ENCODE measurements at regions not wholly inside any gene's neighbourhood (a gene's known extent, or its start where the extent isn't known, plus 50 kb on each side); places are given as distances from the start of the nearest gene placed in this dataset.

- Histone ChIP-seq H3K9me3 (ENCODE audit: control insufficient read depth in 1 of 2, low read length in 2 of 2) (no peaks in the 10 kb centered on the region), H3K27ac (ENCODE audit: low read depth, low read length) (no peak overlapping the region), H3K4me3 (ENCODE audit: low read length in 2 of 2) (no peak overlapping the region), H3K27me3 (ENCODE audit: insufficient read depth, low read length) (no peaks in the 10 kb centered on the region), H3K4me1 (ENCODE audit: insufficient read depth, low read length) (no peaks in the 10 kb centered on the region), H3K36me3 (ENCODE audit: insufficient read depth, low read length) (no peaks in the 10 kb centered on the region)
- intact Hi-C loops (cut with micrococcal nuclease), result no loop called here
- H3K9me3 Mint-ChIP-seq, result peaks cover 0 to 4% (median 0%) of the 10 kb centered on the region in 8 donors
- H3K4me3 Mint-ChIP-seq, result no peak overlapping the region
- no peaks in the 10 kb centered on the region for H3K36me3 Mint-ChIP-seq
- no peaks in the 10 kb centered on the region for H3K4me1 Mint-ChIP-seq
- H3K27ac Mint-ChIP-seq, result no peak overlapping the region
- H3K27me3 Mint-ChIP-seq, result peaks cover 4% of the 10 kb centered on the region in 2 donors
- ChIA-PET POLR2A (ENCODE audit: partially characterized antibody) (no interaction called here), CTCF (ENCODE audit: partially characterized antibody) (no interaction called here)
- no peak for DNase-seq
Measured at GRCh38 chr5:135651156-135651555, 72.4 kb upstream of the CXCL14 start.

GRCh38 chr5:135650081-135650480 is 71.3 kb upstream of the CXCL14 start:
- intact Hi-C loops (cut with micrococcal nuclease), result no loop called here
- Mint-ChIP-seq H3K27ac (no peak overlapping the region), H3K4me3 (no peak overlapping the region), H3K27me3 (peaks cover 4% of the 10 kb centered on the region in 2 donors), H3K9me3 (peaks cover 0 to 4% (median 0%) of the 10 kb centered on the region in 8 donors), H3K36me3 (no peaks in the 10 kb centered on the region), H3K4me1 (no peaks in the 10 kb centered on the region)
- ChIA-PET CTCF (ENCODE audit: partially characterized antibody) (no interaction called here), POLR2A (ENCODE audit: partially characterized antibody) (no interaction called here)
- Histone ChIP-seq H3K9me3 (ENCODE audit: control insufficient read depth in 1 of 2, low read length in 2 of 2) (no peaks in the 10 kb centered on the region), H3K36me3 (ENCODE audit: insufficient read depth, low read length) (no peaks in the 10 kb centered on the region), H3K4me1 (ENCODE audit: insufficient read depth, low read length) (no peaks in the 10 kb centered on the region), H3K27ac (ENCODE audit: low read depth, low read length) (no peak overlapping the region), H3K4me3 (ENCODE audit: low read length in 2 of 2) (no peak overlapping the region), H3K27me3 (ENCODE audit: insufficient read depth, low read length) (no peaks in the 10 kb centered on the region)
- DNase-seq, result no peak

- Histone ChIP-seq H3K4me3 (ENCODE audit: low read length in 2 of 2) (no peak overlapping the region), H3K27me3 (ENCODE audit: insufficient read depth, low read length) (no peaks in the 10 kb centered on the region), H3K4me1 (ENCODE audit: insufficient read depth, low read length) (no peaks in the 10 kb centered on the region), H3K36me3 (ENCODE audit: insufficient read depth, low read length) (no peaks in the 10 kb centered on the region), H3K9me3 (ENCODE audit: control insufficient read depth in 1 of 2, low read length in 2 of 2) (no peaks in the 10 kb centered on the region), H3K27ac (ENCODE audit: low read depth, low read length) (no peak overlapping the region)
- Mint-ChIP-seq H3K4me1 (no peaks in the 10 kb centered on the region), H3K36me3 (no peaks in the 10 kb centered on the region), H3K27ac (no peak overlapping the region), H3K4me3 (peak overlapping the region in 1 of 8 donors; percentile 53), H3K9me3 (peaks cover 0 to 4% (median 0%) of the 10 kb centered on the region in 8 donors), H3K27me3 (peaks cover 4% of the 10 kb centered on the region in 2 donors)
- intact Hi-C loops (cut with micrococcal nuclease), result no loop called here
- CTCF ChIA-PET (ENCODE audit: partially characterized antibody), result no interaction called here
- POLR2A ChIA-PET (ENCODE audit: partially characterized antibody), result no interaction called here
- DNase-seq, result no peak
Measured at GRCh38 chr5:135649435-135649834, 70.6 kb upstream of the CXCL14 start.

GRCh38 chr5:135648116-135648515 is 69.3 kb upstream of the CXCL14 start:
- Mint-ChIP-seq H3K9me3 (peaks cover 0 to 4% (median 0%) of the 10 kb centered on the region in 8 donors), H3K4me3 (no peak overlapping the region), H3K36me3 (no peaks in the 10 kb centered on the region), H3K4me1 (no peaks in the 10 kb centered on the region), H3K27me3 (peaks cover 3 to 4% of the 10 kb centered on the region in 2 donors), H3K27ac (no peak overlapping the region)
- no peak for DNase-seq
- Histone ChIP-seq H3K4me1 (ENCODE audit: insufficient read depth, low read length) (no peaks in the 10 kb centered on the region), H3K27me3 (ENCODE audit: insufficient read depth, low read length) (no peaks in the 10 kb centered on the region), H3K9me3 (ENCODE audit: control insufficient read depth in 1 of 2, low read length in 2 of 2) (no peaks in the 10 kb centered on the region), H3K36me3 (ENCODE audit: insufficient read depth, low read length) (no peaks in the 10 kb centered on the region), H3K4me3 (ENCODE audit: low read length in 2 of 2) (no peak overlapping the region), H3K27ac (ENCODE audit: low read depth, low read length) (no peak overlapping the region)
- CTCF ChIA-PET (ENCODE audit: partially characterized antibody), result no interaction called here
- intact Hi-C loops (cut with micrococcal nuclease), result no loop called here
- POLR2A ChIA-PET (ENCODE audit: partially characterized antibody), result no interaction called here

GRCh38 chr5:135645336-135646180 is 66.8 kb upstream of the CXCL14 start:
- Histone ChIP-seq H3K36me3 (ENCODE audit: insufficient read depth, low read length) (no peaks in the 10 kb centered on the region), H3K9me3 (ENCODE audit: control insufficient read depth in 1 of 2, low read length in 2 of 2) (no peaks in the 10 kb centered on the region), H3K27me3 (ENCODE audit: insufficient read depth, low read length) (no peaks in the 10 kb centered on the region), H3K4me1 (ENCODE audit: insufficient read depth, low read length) (no peaks in the 10 kb centered on the region), H3K4me3 (ENCODE audit: low read length in 2 of 2) (no peak overlapping the region), H3K27ac (ENCODE audit: low read depth, low read length) (no peak overlapping the region)
- Mint-ChIP-seq H3K36me3 (no peaks in the 10 kb centered on the region), H3K9me3 (no peaks in the 10 kb centered on the region), H3K27ac (no peak overlapping the region), H3K4me3 (no peak overlapping the region), H3K27me3 (peaks cover 2 to 3% of the 10 kb centered on the region in 2 donors), H3K4me1 (no peaks in the 10 kb centered on the region)
- POLR2A ChIA-PET (ENCODE audit: partially characterized antibody), result no interaction called here
- CTCF ChIA-PET (ENCODE audit: partially characterized antibody), result no interaction called here
- intact Hi-C loops (cut with micrococcal nuclease), result no loop called here
- no peak for DNase-seq

- peaks cover 0 to 2% (median 0%) of the 10 kb centered on the region in 8 donors for H3K9me3 Mint-ChIP-seq
- no peaks in the 10 kb centered on the region for H3K36me3 Mint-ChIP-seq
- Histone ChIP-seq H3K36me3 (ENCODE audit: insufficient read depth, low read length) (no peaks in the 10 kb centered on the region), H3K27ac (ENCODE audit: low read depth, low read length) (no peak overlapping the region), H3K4me3 (ENCODE audit: low read length in 2 of 2) (no peak overlapping the region), H3K27me3 (ENCODE audit: insufficient read depth, low read length) (no peaks in the 10 kb centered on the region), H3K4me1 (ENCODE audit: insufficient read depth, low read length) (no peaks in the 10 kb centered on the region), H3K9me3 (ENCODE audit: control insufficient read depth in 1 of 2, low read length in 2 of 2) (no peaks in the 10 kb centered on the region)
- intact Hi-C loops (cut with micrococcal nuclease), result no loop called here
- no peak overlapping the region for H3K4me3 Mint-ChIP-seq
- POLR2A ChIA-PET (ENCODE audit: partially characterized antibody), result no interaction called here
- no peak for DNase-seq
- CTCF ChIA-PET (ENCODE audit: partially characterized antibody), result no interaction called here
- H3K27ac Mint-ChIP-seq, result no peak overlapping the region
- H3K4me1 Mint-ChIP-seq, result no peaks in the 10 kb centered on the region
- peaks cover 2 to 3% of the 10 kb centered on the region in 2 donors for H3K27me3 Mint-ChIP-seq
Measured at GRCh38 chr5:135644816-135645215, 66.0 kb upstream of the CXCL14 start.

- no peak overlapping the region for H3K27ac ChIP-seq (ENCODE audit: low read depth, low read length)
- CTCF ChIA-PET (ENCODE audit: partially characterized antibody), result no interaction called here
- no peaks in the 10 kb centered on the region for H3K4me1 Mint-ChIP-seq
- no peak overlapping the region for H3K4me3 Mint-ChIP-seq
- no peaks in the 10 kb centered on the region for H3K27me3 ChIP-seq (ENCODE audit: insufficient read depth, low read length)
- peaks cover 0 to 2% (median 0%) of the 10 kb centered on the region in 8 donors for H3K9me3 Mint-ChIP-seq
- no peak overlapping the region for H3K4me3 ChIP-seq (ENCODE audit: low read length in 2 of 2)
- no peak for DNase-seq
- POLR2A ChIA-PET (ENCODE audit: partially characterized antibody), result no interaction called here
- no peaks in the 10 kb centered on the region for H3K4me1 ChIP-seq (ENCODE audit: insufficient read depth, low read length)
- intact Hi-C loops (cut with micrococcal nuclease), result no loop called here
- H3K27me3 Mint-ChIP-seq, result peaks cover 0 to under 1% of the 10 kb centered on the region in 2 donors
- no peaks in the 10 kb centered on the region for H3K9me3 ChIP-seq (ENCODE audit: control insufficient read depth in 1 of 2, low read length in 2 of 2)
- no peaks in the 10 kb centered on the region for H3K36me3 Mint-ChIP-seq
- no peaks in the 10 kb centered on the region for H3K36me3 ChIP-seq (ENCODE audit: insufficient read depth, low read length)
- H3K27ac Mint-ChIP-seq, result no peak overlapping the region
Measured at GRCh38 chr5:135643881-135644766, 65.3 kb upstream of the CXCL14 start.
